Glutamatergic neuron (in vitro differentiated cells): ENCODE measurements at regions not wholly inside any gene's neighbourhood (a gene's known extent, or its start where the extent isn't known, plus 50 kb on each side); places are given as distances from the start of the nearest gene placed in this dataset.

Experiments
- DNase-seq: peaks from one replicate; pipeline ENCODE4 v3.0.0; 2022
- H3K27ac Mint-ChIP-seq: one replicate; pipeline ENCODE4 v1.8.0; 2020; ENCODE audit warnings: mild to moderate bottlenecking, mixed read lengths, inconsistent platforms; ENCODE audit not compliant: unreplicated experiment
- H3K27me3 Mint-ChIP-seq: one replicate; pipeline ENCODE4 v1.8.0; 2020; ENCODE audit warnings: mild to moderate bottlenecking, moderate library complexity, mixed read lengths, inconsistent platforms; ENCODE audit not compliant: unreplicated experiment
- H3K36me3 Mint-ChIP-seq: one replicate; pipeline ENCODE4 v1.8.0; 2020; ENCODE audit warnings: mild to moderate bottlenecking, mixed read lengths, inconsistent platforms; ENCODE audit not compliant: unreplicated experiment
- H3K4me1 Mint-ChIP-seq: one replicate; pipeline ENCODE4 v1.8.0; 2020; ENCODE audit warnings: mild to moderate bottlenecking, low read depth, mixed read lengths, inconsistent platforms; ENCODE audit not compliant: unreplicated experiment
- H3K4me3 Mint-ChIP-seq: one replicate; pipeline ENCODE4 v1.8.0; 2020; ENCODE audit warnings: mild to moderate bottlenecking, mixed read lengths, inconsistent platforms; ENCODE audit not compliant: unreplicated experiment
- H3K9me3 Mint-ChIP-seq: one replicate; pipeline ENCODE4 v1.8.0; 2020; ENCODE audit warnings: mild to moderate bottlenecking, moderate library complexity, mixed read lengths, inconsistent platforms; ENCODE audit not compliant: unreplicated experiment
- TF ChIP-seq, protein P1 (sequence below): fragments of 200-600 bp; sonication (generic); IDR thresholded peaks from one replicate; pipeline ENCODE4 v1.5.0; 2021; ENCODE audit not compliant: partially characterized antibody, unreplicated experiment

DNA sequence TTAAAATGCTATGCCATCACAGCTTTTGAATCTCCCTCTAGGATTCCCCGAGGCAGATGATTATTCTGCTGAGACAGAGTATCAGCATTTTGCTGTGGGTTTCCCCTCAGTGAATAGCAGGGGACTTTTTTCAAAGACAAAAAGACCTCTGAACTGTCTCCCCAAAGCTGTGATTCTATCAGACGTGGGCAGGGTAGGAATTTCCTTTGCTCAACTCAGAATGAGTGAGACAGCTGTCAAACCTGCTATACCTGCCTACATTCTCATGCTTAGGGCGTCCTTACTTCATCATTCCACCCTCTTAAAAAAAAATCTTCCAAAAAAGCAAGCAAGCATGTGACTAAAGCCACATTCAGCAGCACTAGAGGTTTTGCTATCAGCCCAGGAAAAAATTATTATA, 147.6 kb upstream of the FAM83B start:
- H3K4me3 Mint-ChIP-seq: no peak overlapping the region
- peaks cover 1% of the 10 kb centered on the region for H3K4me1 Mint-ChIP-seq
- DNase-seq: no peak
- no peaks in the 10 kb centered on the region for H3K36me3 Mint-ChIP-seq
- H3K27ac Mint-ChIP-seq: no peak overlapping the region
- no peaks in the 10 kb centered on the region for H3K27me3 Mint-ChIP-seq
- TF ChIP-seq, protein P1, sequence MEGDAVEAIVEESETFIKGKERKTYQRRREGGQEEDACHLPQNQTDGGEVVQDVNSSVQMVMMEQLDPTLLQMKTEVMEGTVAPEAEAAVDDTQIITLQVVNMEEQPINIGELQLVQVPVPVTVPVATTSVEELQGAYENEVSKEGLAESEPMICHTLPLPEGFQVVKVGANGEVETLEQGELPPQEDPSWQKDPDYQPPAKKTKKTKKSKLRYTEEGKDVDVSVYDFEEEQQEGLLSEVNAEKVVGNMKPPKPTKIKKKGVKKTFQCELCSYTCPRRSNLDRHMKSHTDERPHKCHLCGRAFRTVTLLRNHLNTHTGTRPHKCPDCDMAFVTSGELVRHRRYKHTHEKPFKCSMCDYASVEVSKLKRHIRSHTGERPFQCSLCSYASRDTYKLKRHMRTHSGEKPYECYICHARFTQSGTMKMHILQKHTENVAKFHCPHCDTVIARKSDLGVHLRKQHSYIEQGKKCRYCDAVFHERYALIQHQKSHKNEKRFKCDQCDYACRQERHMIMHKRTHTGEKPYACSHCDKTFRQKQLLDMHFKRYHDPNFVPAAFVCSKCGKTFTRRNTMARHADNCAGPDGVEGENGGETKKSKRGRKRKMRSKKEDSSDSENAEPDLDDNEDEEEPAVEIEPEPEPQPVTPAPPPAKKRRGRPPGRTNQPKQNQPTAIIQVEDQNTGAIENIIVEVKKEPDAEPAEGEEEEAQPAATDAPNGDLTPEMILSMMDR: no peak
- H3K9me3 Mint-ChIP-seq: no peaks in the 10 kb centered on the region

DNA sequence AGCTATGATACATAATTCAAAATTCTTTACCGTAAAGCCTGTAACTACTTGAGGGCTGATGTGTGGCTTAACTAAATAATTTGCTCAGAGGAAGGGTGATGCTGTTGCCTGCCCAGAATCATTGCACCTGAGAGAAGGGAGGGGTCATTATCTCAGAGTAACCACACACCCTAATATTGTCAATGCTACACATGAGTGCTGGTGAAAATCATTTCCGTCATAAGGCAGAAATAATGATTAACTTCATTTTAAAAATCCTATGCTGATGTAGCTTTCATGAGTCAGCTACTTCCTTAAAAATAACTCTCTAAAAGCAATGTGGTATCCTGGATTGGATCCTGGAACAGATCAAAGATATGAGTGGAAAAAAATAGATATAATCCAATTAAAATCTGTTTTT, 146.4 kb upstream of the FAM83B start:
- no peak overlapping the region for H3K27ac Mint-ChIP-seq
- H3K27me3 Mint-ChIP-seq: no peaks in the 10 kb centered on the region
- H3K36me3 Mint-ChIP-seq: no peaks in the 10 kb centered on the region
- TF ChIP-seq, protein P1: no peak
- no peaks in the 10 kb centered on the region for H3K9me3 Mint-ChIP-seq
- H3K4me3 Mint-ChIP-seq: no peak overlapping the region
- no peak for DNase-seq
- H3K4me1 Mint-ChIP-seq: peaks cover 1% of the 10 kb centered on the region

DNA sequence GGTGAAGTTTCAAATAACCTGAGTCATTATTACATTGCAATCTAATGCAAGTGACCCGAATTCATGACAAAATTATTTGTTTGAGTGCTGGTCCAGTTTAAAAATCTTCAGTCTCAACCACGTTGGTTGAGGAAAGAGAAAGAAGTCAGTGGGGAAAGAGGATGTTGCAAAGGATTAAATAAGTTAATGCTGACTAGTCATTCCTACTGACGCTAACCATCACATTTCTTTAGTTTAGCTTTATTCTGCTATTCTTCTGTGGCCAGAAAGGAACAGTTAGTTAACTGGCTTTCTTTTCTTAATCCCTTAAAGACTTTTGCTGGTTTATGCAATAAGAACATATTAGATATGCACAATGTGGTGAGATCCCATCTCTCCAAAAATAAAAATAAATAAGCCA, 143.8 kb upstream of the FAM83B start:
- H3K9me3 Mint-ChIP-seq: no peaks in the 10 kb centered on the region
- H3K4me3 Mint-ChIP-seq: no peak overlapping the region
- H3K36me3 Mint-ChIP-seq: no peaks in the 10 kb centered on the region
- TF ChIP-seq, protein P1: no peak
- no peaks in the 10 kb centered on the region for H3K4me1 Mint-ChIP-seq
- H3K27ac Mint-ChIP-seq: no peak overlapping the region
- no peak for DNase-seq
- H3K27me3 Mint-ChIP-seq: no peaks in the 10 kb centered on the region

DNA sequence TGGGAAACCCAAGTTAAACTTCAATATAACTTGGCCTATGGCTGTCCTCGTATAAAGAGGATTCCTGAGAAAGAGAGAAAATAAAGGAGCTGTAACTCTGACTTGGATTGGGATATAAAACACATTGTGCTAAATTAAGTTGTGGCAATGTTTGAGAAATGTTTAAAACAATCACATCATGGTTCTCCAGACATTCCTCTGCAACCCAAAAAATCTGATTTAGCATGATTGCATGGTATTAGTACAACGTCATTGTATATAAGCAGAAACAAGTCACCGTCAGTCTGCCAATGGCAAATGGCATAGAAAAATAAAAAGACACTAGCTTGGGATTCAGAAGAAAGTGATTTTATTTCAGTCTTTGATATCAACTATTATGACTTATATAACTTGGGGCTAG, 140.2 kb upstream of the FAM83B start:
- no peak for DNase-seq
- no peaks in the 10 kb centered on the region for H3K4me1 Mint-ChIP-seq
- TF ChIP-seq, protein P1: no peak

DNA sequence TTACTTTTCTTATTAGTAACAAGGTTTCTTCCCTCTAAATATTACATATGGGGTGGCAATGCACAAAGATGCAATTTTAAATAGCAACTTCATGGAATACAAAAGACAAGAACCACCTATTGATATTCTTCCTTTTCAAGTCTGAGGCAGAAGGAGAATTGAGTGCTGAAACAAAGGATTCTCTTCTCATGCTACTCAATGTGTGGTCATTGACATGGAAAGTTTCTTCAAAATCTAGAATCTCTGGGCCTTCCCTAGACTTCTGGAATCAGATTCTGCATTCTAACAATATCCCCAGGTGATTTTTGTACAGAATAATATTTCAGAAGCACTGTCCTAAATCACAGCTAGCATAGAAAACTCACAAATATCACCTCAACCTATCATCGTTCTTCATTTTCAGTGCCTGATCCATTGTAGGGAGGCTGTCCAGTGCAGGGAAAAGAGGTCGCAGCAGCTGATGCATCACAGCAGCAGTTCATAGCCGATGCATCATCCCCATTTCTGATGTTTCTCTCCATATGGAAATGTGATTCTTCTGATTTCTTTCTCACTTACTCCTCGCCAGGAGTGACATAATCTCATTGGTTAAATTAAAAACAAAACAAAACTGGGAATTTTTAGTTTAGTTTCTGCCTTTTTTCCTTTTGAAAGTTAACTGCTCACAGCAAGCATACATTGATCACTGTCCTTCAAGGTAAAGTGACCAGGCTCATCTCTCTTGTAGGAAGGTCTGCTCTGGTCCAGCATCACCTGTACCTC, 139.5 kb upstream of the FAM83B start:
- TF ChIP-seq, protein P1: no peak
- H3K9me3 Mint-ChIP-seq: no peaks in the 10 kb centered on the region
- no peaks in the 10 kb centered on the region for H3K4me1 Mint-ChIP-seq
- no peak for DNase-seq
- no peaks in the 10 kb centered on the region for H3K27me3 Mint-ChIP-seq
- H3K27ac Mint-ChIP-seq: no peak overlapping the region
- H3K4me3 Mint-ChIP-seq: no peak overlapping the region
- no peaks in the 10 kb centered on the region for H3K36me3 Mint-ChIP-seq

More for the DNA sequence above, 140.2 kb upstream of the FAM83B start:
- Mint-ChIP-seq H3K4me3 (no peak overlapping the region), H3K9me3 (no peaks in the 10 kb centered on the region), H3K27ac (no peak overlapping the region), H3K27me3 (no peaks in the 10 kb centered on the region), H3K36me3 (no peaks in the 10 kb centered on the region)
